H9 (cell line): ENCODE measurements at regions not wholly inside any gene's neighbourhood (a gene's known extent, or its start where the extent isn't known, plus 50 kb on each side); places are given as distances from the start of the nearest gene placed in this dataset.
"Not testable (repeated sequence)": the region's sequence is repeated elsewhere in the genome, so short reads cannot be mapped to it uniquely, and the experiment has no call there.

Experiments used
- DNase-seq: peaks from one replicate; pipeline ENCODE4 v3.0.0-alpha.2; 2017
- H2AFZ ChIP-seq: one replicate; pipeline ENCODE4 v1.6.1; 2013; ENCODE audit warnings: mild to moderate bottlenecking, low read length, control low read depth, moderate library complexity
- H2AK5ac ChIP-seq: 2 replicates; pipeline ENCODE4 v1.6.1; 2013; ENCODE audit warnings: low read length, control low read depth, mixed read lengths; ENCODE audit not compliant: insufficient read length
- H2BK120ac ChIP-seq: one replicate; pipeline ENCODE4 v1.6.1; 2013; ENCODE audit warnings: low read depth, mild to moderate bottlenecking, low read length, control low read depth, inconsistent platforms; ENCODE audit not compliant: poor library complexity, severe bottlenecking
- H2BK12ac ChIP-seq: 2 replicates; pipeline ENCODE4 v1.6.1; 2013; ENCODE audit warnings: low read length, control low read depth, mixed read lengths, low read depth; ENCODE audit not compliant: insufficient read length
- H2BK15ac ChIP-seq: 2 replicates; pipeline ENCODE4 v1.6.1; 2013; ENCODE audit warnings: low read depth, low read length, control low read depth
- H2BK20ac ChIP-seq: one replicate; pipeline ENCODE4 v1.6.1; 2013; ENCODE audit warnings: low read depth, mild to moderate bottlenecking, low read length, control low read depth, inconsistent platforms; ENCODE audit not compliant: poor library complexity, severe bottlenecking
- H2BK5ac ChIP-seq: 2 replicates; pipeline ENCODE4 v1.6.1; 2013; ENCODE audit warnings: low read length, control low read depth, mixed read lengths; ENCODE audit not compliant: insufficient read length
- H3K14ac ChIP-seq: 2 replicates; pipeline ENCODE4 v1.6.1; 2013; ENCODE audit warnings: low read length, control low read depth; ENCODE audit not compliant: insufficient read depth
- H3K18ac ChIP-seq: 2 replicates; pipeline ENCODE4 v1.6.1; 2013; ENCODE audit warnings: low read depth, mild to moderate bottlenecking, mixed read lengths, low read length, control low read depth; ENCODE audit not compliant: insufficient read length
- H3K23ac ChIP-seq: 2 replicates; pipeline ENCODE4 v1.6.1; 2013; ENCODE audit warnings: low read length, control low read depth, mixed read lengths, low read depth; ENCODE audit not compliant: insufficient read length
- H3K23me2 ChIP-seq: 2 replicates; pipeline ENCODE4 v1.6.1; 2013; ENCODE audit warnings: low read depth, mild to moderate bottlenecking, mixed read lengths, low read length, control low read depth; ENCODE audit not compliant: insufficient read length, poor library complexity, severe bottlenecking
- H3K27ac ChIP-seq: 2 replicates; pipeline ENCODE4 v1.5.1; 2013; ENCODE audit warnings: low read length, control low read depth, mixed read lengths, low read depth; ENCODE audit not compliant: insufficient read length
- H3K27me3 ChIP-seq: 2 replicates; pipeline ENCODE4 v1.6.1; 2013; ENCODE audit warnings: low read length, control low read depth, inconsistent platforms; ENCODE audit not compliant: insufficient read depth
- H3K4ac ChIP-seq: 2 replicates; pipeline ENCODE4 v1.6.1; 2013; ENCODE audit warnings: low read depth, mild to moderate bottlenecking, control low read depth, inconsistent platforms, low read length, moderate library complexity
- H3K4me1 ChIP-seq: 2 replicates; pipeline ENCODE4 v1.6.1; 2013; ENCODE audit warnings: low read length, control low read depth, inconsistent platforms; ENCODE audit not compliant: insufficient read depth
- H3K4me2 ChIP-seq: 2 replicates; pipeline ENCODE4 v1.6.1; 2013; ENCODE audit warnings: low read length, control low read depth, mixed read lengths; ENCODE audit not compliant: insufficient read length, insufficient read depth
- H3K56ac ChIP-seq: 2 replicates; pipeline ENCODE4 v1.6.1; 2013; ENCODE audit warnings: low read depth, mild to moderate bottlenecking, mixed read lengths, low read length, control low read depth; ENCODE audit not compliant: insufficient read length
- H3K79me1 ChIP-seq: 2 replicates; pipeline ENCODE4 v1.6.1; 2013; ENCODE audit warnings: low read depth, mild to moderate bottlenecking, moderate library complexity, low read length, control low read depth, inconsistent platforms; ENCODE audit not compliant: insufficient read depth, poor library complexity, severe bottlenecking
- H3K79me2 ChIP-seq: 2 replicates; pipeline ENCODE4 v1.6.1; 2013; ENCODE audit warnings: low read length, control low read depth, inconsistent platforms; ENCODE audit not compliant: insufficient read depth
- H3K9ac ChIP-seq: 2 replicates; pipeline ENCODE4 v1.6.1; 2013; ENCODE audit warnings: low read length, control low read depth, mixed read lengths; ENCODE audit not compliant: insufficient read length; ENCODE audit errors: extremely low read depth
- H3K9me3 ChIP-seq: one replicate; pipeline ENCODE4 v1.6.1; 2013; ENCODE audit warnings: low read depth, low read length, inconsistent platforms; ENCODE audit not compliant: control insufficient read depth
- H3T11ph ChIP-seq: one replicate; pipeline ENCODE4 v1.6.1; 2013; ENCODE audit warnings: mild to moderate bottlenecking, low read length, control low read depth, inconsistent platforms
- H4K20me1 ChIP-seq: one replicate; pipeline ENCODE4 v1.6.1; 2013; ENCODE audit not compliant: control insufficient read depth, insufficient read length, insufficient read depth
- H4K5ac ChIP-seq: 2 replicates; pipeline ENCODE4 v1.6.1; 2013; ENCODE audit warnings: low read depth, mild to moderate bottlenecking, mixed read lengths, low read length, control low read depth; ENCODE audit not compliant: insufficient read length
- H4K8ac ChIP-seq: replicated peaks from 2 replicates; pipeline ENCODE4 v1.6.1; 2013; ENCODE audit warnings: low read length, control low read depth, mixed read lengths, low read depth; ENCODE audit not compliant: insufficient read length
- H4K91ac ChIP-seq: 2 replicates; pipeline ENCODE4 v1.6.1; 2013; ENCODE audit warnings: low read depth, mild to moderate bottlenecking, moderate library complexity, mixed read lengths, low read length, control low read depth; ENCODE audit not compliant: insufficient read length
- H3K27ac Mint-ChIP-seq, 3 experiments: 2 replicates in 2 of 3; 3 replicates in 1 of 3; pipeline ENCODE4 v1.8.0; 2020 to 2021; ENCODE audit warnings: mixed read lengths in 3 of 3, mild to moderate bottlenecking in 1 of 3, moderate library complexity in 1 of 3
- H3K27me3 Mint-ChIP-seq: 2 replicates; pipeline ENCODE4 v1.8.0; 2021; ENCODE audit warnings: low read depth, mild to moderate bottlenecking, moderate library complexity, mixed read lengths
- H3K36me3 Mint-ChIP-seq, 3 experiments: 2 replicates in 2 of 3; 3 replicates in 1 of 3; pipeline ENCODE4 v1.8.0; 2020 to 2021; ENCODE audit warnings: low read depth in 3 of 3, mixed read lengths in 3 of 3; ENCODE audit not compliant: insufficient read depth in 1 of 3
- H3K4me1 Mint-ChIP-seq, 2 experiments: 2 replicates each; pipeline ENCODE4 v1.8.0; 2020; ENCODE audit warnings: mixed read lengths in 2 of 2
- H3K4me3 Mint-ChIP-seq, 2 experiments: 2 replicates in 1 of 2; 3 replicates in 1 of 2; pipeline ENCODE4 v1.8.0; 2020 to 2021; ENCODE audit warnings: mild to moderate bottlenecking in 2 of 2, mixed read lengths in 2 of 2, moderate library complexity in 1 of 2
- H3K9me3 Mint-ChIP-seq, 2 experiments: 2 replicates in 1 of 2; 3 replicates in 1 of 2; pipeline ENCODE4 v1.8.0; 2020; ENCODE audit warnings: mild to moderate bottlenecking in 2 of 2, mixed read lengths in 2 of 2, moderate library complexity in 1 of 2
- CTCF ChIP-seq: fragments of 200-600 bp; sonication (generic); conservative IDR thresholded peaks from 3 replicates; pipeline ENCODE4 v1.8.0; 2021; ENCODE audit warnings: antibody characterized with exemption, mild to moderate bottlenecking
- WGBS: extraction: QIAGEN DNeasy Blood & Tissue Kit; methylation state at CpG from one replicate; pipeline ENCODE4 v1.1.7; 2013; ENCODE audit warnings: missing lambda C conversion rate, low lambda C conversion rate, mixed read lengths; ENCODE audit not compliant: insufficient read length; ENCODE audit errors: extremely low coverage; 5-methylcytosine and 5-hydroxymethylcytosine counted together

GRCh38 chr4:3605491-3605890 is 73.3 kb upstream of the LRPAP1 start:
- no peak overlapping the region for H3K4me3 Mint-ChIP-seq
- Histone ChIP-seq H4K20me1 (no peaks in the 10 kb centered on the region), H3K79me1 (no peaks in the 10 kb centered on the region), H3K18ac (no peak overlapping the region), H3K56ac (no peak overlapping the region), H2BK20ac (no peak overlapping the region), H4K8ac (no peak overlapping the region), H3K14ac (no peak overlapping the region), H3K27me3 (no peaks in the 10 kb centered on the region), H2BK5ac (no peak overlapping the region), H3K23ac (no peak overlapping the region), H3T11ph (no peak overlapping the region), H3K4me2 (no peak overlapping the region), H2BK120ac (no peak overlapping the region), H3K4me1 (no peaks in the 10 kb centered on the region), H3K9me3 (no peaks in the 10 kb centered on the region), H4K91ac (no peak overlapping the region), H3K27ac (no peak overlapping the region), H2BK12ac (no peak overlapping the region), H2BK15ac (no peak overlapping the region), H2AK5ac (no peak overlapping the region), H3K23me2 (no peaks in the 10 kb centered on the region), H3K4ac (no peak overlapping the region), H4K5ac (no peak overlapping the region), H3K9ac (no peak overlapping the region), H3K79me2 (no peaks in the 10 kb centered on the region), H2AFZ (no peak overlapping the region)
- no peaks in the 10 kb centered on the region for H3K4me1 Mint-ChIP-seq
- H3K9me3 Mint-ChIP-seq: peaks cover 10 to 11% of the 10 kb centered on the region in 2 experiments; a peak in 3 of 5 replicates
- peaks cover 13% of the 10 kb centered on the region for H3K27me3 Mint-ChIP-seq
- WGBS: no CpG with 5 or more reads among the region's 14 CpGs
- H3K36me3 Mint-ChIP-seq: peaks cover 0 to 4% (median 3%) of the 10 kb centered on the region in 3 experiments; a peak in 2 of 7 replicates
- no peak overlapping the region for H3K27ac Mint-ChIP-seq
- DNase-seq: no peak
- TF ChIP-seq CTCF: no peak

- H3K79me2 ChIP-seq, H3K4me2 ChIP-seq, H3K27me3 Mint-ChIP-seq, H3K23ac ChIP-seq, H3K27ac Mint-ChIP-seq, H3K79me1 ChIP-seq, H3K23me2 ChIP-seq, H2BK15ac ChIP-seq, H3K9ac ChIP-seq, H3K18ac ChIP-seq, H3K36me3 Mint-ChIP-seq, H3K9me3 ChIP-seq, H3K4ac ChIP-seq, H2AFZ ChIP-seq, H2AK5ac ChIP-seq, H4K20me1 ChIP-seq, DNase-seq, H3K4me1 Mint-ChIP-seq, H3K4me3 Mint-ChIP-seq, H2BK5ac ChIP-seq, H4K8ac ChIP-seq, H4K91ac ChIP-seq, H2BK12ac ChIP-seq, H3K4me1 ChIP-seq, H4K5ac ChIP-seq, H3T11ph ChIP-seq, H3K56ac ChIP-seq, H2BK20ac ChIP-seq, H2BK120ac ChIP-seq, H3K9me3 Mint-ChIP-seq, H3K14ac ChIP-seq, H3K27me3 ChIP-seq, H3K27ac ChIP-seq: not testable (repeated sequence)
- no CpG with 5 or more reads among the region's 11 CpGs for WGBS
These were observed 70.8 kb upstream of the LRPAP1 start for GRCh38 chr4:3602886-3603645.
